ENCODE measurements at regions not wholly inside any gene's neighbourhood (a gene's known extent, or its start where the extent isn't known, plus 50 kb on each side); places are given as distances from the start of the nearest gene placed in this dataset.

- Histone ChIP-seq H3K27ac (ENCODE audit: low read depth in 2 of 2, low read length in 1 of 2) (no peak overlapping the region), H3K9me3 (ENCODE audit: control insufficient read depth in 2 of 2, insufficient read depth in 1 of 2, low read depth in 1 of 2, low read length in 1 of 2) (no peaks in the 10 kb centered on the region), H3K36me3 (ENCODE audit: control insufficient read depth in 2 of 2, insufficient read depth in 2 of 2, low read length in 1 of 2) (no peaks in the 10 kb centered on the region), H3K4me1 (ENCODE audit: control insufficient read depth in 2 of 2, insufficient read depth in 2 of 2, low read length in 1 of 2) (no peaks in the 10 kb centered on the region), H3K27me3 (ENCODE audit: control insufficient read depth in 1 of 2, insufficient read depth in 2 of 2, low read length in 2 of 2) (no peaks in the 10 kb centered on the region), H3K4me3 (ENCODE audit: low read depth in 1 of 2, low read length in 2 of 2) (no peak overlapping the region)
- WGBS, 2 donors, result 82 to 95% methylated on average over 2 of the region's 2 CpGs
These were observed 342.5 kb upstream of the FSTL5 start for GRCh38 chr4:162506253-162506652.

DNA sequence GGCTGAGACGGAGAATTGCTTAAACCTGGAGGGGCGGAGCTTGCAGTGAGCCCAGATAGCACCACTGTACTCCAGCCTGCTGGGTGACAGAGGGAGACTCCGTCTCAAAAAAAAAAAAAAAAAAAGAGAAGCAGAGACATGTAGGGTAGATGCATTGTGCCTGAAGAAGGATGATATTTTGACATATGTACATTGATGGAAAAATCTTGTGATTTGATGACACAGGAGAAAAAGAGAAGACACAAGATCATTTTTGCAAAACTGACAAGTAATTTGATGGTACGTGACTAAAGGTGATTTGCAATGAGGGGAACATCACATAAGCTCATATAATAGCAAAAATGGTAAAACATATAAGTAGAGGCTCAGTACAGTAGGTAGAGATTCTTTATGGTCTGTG is 340.1 kb upstream of the FSTL5 start:
- Histone ChIP-seq H3K4me1 (ENCODE audit: control insufficient read depth in 2 of 2, insufficient read depth in 2 of 2, low read length in 1 of 2) (no peaks in the 10 kb centered on the region), H3K27me3 (ENCODE audit: control insufficient read depth in 1 of 2, insufficient read depth in 2 of 2, low read length in 2 of 2) (no peaks in the 10 kb centered on the region), H3K36me3 (ENCODE audit: control insufficient read depth in 2 of 2, insufficient read depth in 2 of 2, low read length in 1 of 2) (no peaks in the 10 kb centered on the region), H3K9me3 (ENCODE audit: control insufficient read depth in 2 of 2, insufficient read depth in 1 of 2, low read depth in 1 of 2, low read length in 1 of 2) (no peaks in the 10 kb centered on the region), H3K4me3 (ENCODE audit: low read depth in 1 of 2, low read length in 2 of 2) (no peak overlapping the region), H3K27ac (ENCODE audit: low read depth in 2 of 2, low read length in 1 of 2) (no peak overlapping the region)
- 78 to 86% methylated on average over 4 of the region's 4 CpGs for WGBS, 2 donors

- H3K36me3 ChIP-seq (ENCODE audit: control insufficient read depth in 2 of 2, insufficient read depth in 2 of 2, low read length in 1 of 2), result no peaks in the 10 kb centered on the region
- H3K27ac ChIP-seq (ENCODE audit: low read depth in 2 of 2, low read length in 1 of 2), result no peak overlapping the region
- H3K4me3 ChIP-seq (ENCODE audit: low read depth in 1 of 2, low read length in 2 of 2), result no peak overlapping the region
- H3K9me3 ChIP-seq (ENCODE audit: control insufficient read depth in 2 of 2, insufficient read depth in 1 of 2, low read depth in 1 of 2, low read length in 1 of 2), result no peaks in the 10 kb centered on the region
- H3K4me1 ChIP-seq (ENCODE audit: control insufficient read depth in 2 of 2, insufficient read depth in 2 of 2, low read length in 1 of 2), result no peaks in the 10 kb centered on the region
- H3K27me3 ChIP-seq (ENCODE audit: control insufficient read depth in 1 of 2, insufficient read depth in 2 of 2, low read length in 2 of 2), result no peaks in the 10 kb centered on the region
These were observed 338.3 kb upstream of the FSTL5 start for GRCh38 chr4:162502109-162502508.

DNA sequence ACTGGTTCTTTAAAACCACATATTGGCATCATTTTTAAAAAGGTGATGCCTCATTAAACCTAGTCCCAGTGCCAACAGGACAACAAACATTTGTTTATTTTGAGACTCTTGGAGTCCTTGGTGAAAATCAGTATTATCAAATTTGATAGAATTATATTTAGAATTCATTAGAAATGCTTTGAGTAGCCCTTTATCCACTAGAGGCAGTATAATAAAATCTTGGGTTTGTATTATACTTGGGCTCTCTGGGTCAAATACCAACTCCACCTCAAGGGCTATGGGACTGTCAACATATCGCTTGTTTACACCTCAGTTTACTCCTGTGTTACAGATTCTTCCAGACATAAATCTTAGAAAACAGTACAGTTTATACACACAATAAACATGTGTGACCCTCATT is 335.7 kb upstream of the FSTL5 start:
- H3K36me3 ChIP-seq (ENCODE audit: control insufficient read depth in 2 of 2, insufficient read depth in 2 of 2, low read length in 1 of 2), result no peaks in the 10 kb centered on the region
- H3K4me1 ChIP-seq (ENCODE audit: control insufficient read depth in 2 of 2, insufficient read depth in 2 of 2, low read length in 1 of 2), result no peaks in the 10 kb centered on the region
- no peaks in the 10 kb centered on the region for H3K27me3 ChIP-seq (ENCODE audit: control insufficient read depth in 1 of 2, insufficient read depth in 2 of 2, low read length in 2 of 2)
- H3K4me3 ChIP-seq (ENCODE audit: low read depth in 1 of 2, low read length in 2 of 2), result no peak overlapping the region
- no peaks in the 10 kb centered on the region for H3K9me3 ChIP-seq (ENCODE audit: control insufficient read depth in 2 of 2, insufficient read depth in 1 of 2, low read depth in 1 of 2, low read length in 1 of 2)
- no peak overlapping the region for H3K27ac ChIP-seq (ENCODE audit: low read depth in 2 of 2, low read length in 1 of 2)
- 63 to 90% methylated on average over 1 of the region's 1 CpG for WGBS, 2 donors

- no peaks in the 10 kb centered on the region for H3K9me3 ChIP-seq (ENCODE audit: control insufficient read depth in 2 of 2, insufficient read depth in 1 of 2, low read depth in 1 of 2, low read length in 1 of 2)
- no peaks in the 10 kb centered on the region for H3K27me3 ChIP-seq (ENCODE audit: control insufficient read depth in 1 of 2, insufficient read depth in 2 of 2, low read length in 2 of 2)
- WGBS, 2 donors, result 41 to 57% methylated on average over 2 of the region's 2 CpGs
- H3K27ac ChIP-seq (ENCODE audit: low read depth in 2 of 2, low read length in 1 of 2), result no peak overlapping the region
- H3K36me3 ChIP-seq (ENCODE audit: control insufficient read depth in 2 of 2, insufficient read depth in 2 of 2, low read length in 1 of 2), result no peaks in the 10 kb centered on the region
- no peak overlapping the region for H3K4me3 ChIP-seq (ENCODE audit: low read depth in 1 of 2, low read length in 2 of 2)
- no peaks in the 10 kb centered on the region for H3K4me1 ChIP-seq (ENCODE audit: control insufficient read depth in 2 of 2, insufficient read depth in 2 of 2, low read length in 1 of 2)
These were observed 334.4 kb upstream of the FSTL5 start for GRCh38 chr4:162498168-162498567.

DNA sequence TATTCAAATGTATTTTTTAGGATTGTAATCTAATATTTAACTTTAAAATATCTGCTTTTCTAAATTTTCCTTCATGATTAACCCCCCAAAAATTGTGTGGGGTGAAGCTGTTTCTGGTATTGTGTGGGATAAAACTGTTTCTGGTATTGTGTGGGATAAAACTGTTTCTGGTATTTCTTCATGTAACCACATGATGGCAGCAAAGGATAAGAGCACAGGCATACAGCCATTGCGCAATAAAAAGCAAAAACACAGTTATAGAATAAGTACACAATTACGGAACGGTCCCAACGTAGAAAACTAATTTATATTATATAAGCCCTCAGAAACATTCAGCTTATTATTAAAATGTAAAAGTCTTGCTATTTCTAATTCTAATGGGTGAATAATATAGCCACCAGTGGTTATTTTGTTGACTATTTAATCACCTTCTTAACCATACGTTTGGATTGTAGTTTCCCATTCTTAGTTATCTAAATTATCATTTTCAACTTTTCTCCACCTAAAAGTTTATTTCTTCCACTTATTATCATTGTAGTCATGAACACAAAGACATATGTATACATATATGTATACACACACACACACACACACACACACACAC is 333.9 kb upstream of the FSTL5 start:
- H3K27me3 ChIP-seq (ENCODE audit: control insufficient read depth in 1 of 2, insufficient read depth in 2 of 2, low read length in 2 of 2), result no peaks in the 10 kb centered on the region
- no peaks in the 10 kb centered on the region for H3K9me3 ChIP-seq (ENCODE audit: control insufficient read depth in 2 of 2, insufficient read depth in 1 of 2, low read depth in 1 of 2, low read length in 1 of 2)
- no peaks in the 10 kb centered on the region for H3K4me1 ChIP-seq (ENCODE audit: control insufficient read depth in 2 of 2, insufficient read depth in 2 of 2, low read length in 1 of 2)
- H3K27ac ChIP-seq (ENCODE audit: low read depth in 2 of 2, low read length in 1 of 2), result no peak overlapping the region
- H3K4me3 ChIP-seq (ENCODE audit: low read depth in 1 of 2, low read length in 2 of 2), result no peak overlapping the region
- 2 to 5% methylated on average over 5 of the region's 5 CpGs for WGBS, 2 donors
- H3K36me3 ChIP-seq (ENCODE audit: control insufficient read depth in 2 of 2, insufficient read depth in 2 of 2, low read length in 1 of 2), result no peaks in the 10 kb centered on the region

GRCh38 chr4:162494935-162495334 is 331.1 kb upstream of the FSTL5 start:
- Histone ChIP-seq H3K4me3 (ENCODE audit: low read depth in 1 of 2, low read length in 2 of 2) (no peak overlapping the region), H3K36me3 (ENCODE audit: control insufficient read depth in 2 of 2, insufficient read depth in 2 of 2, low read length in 1 of 2) (no peaks in the 10 kb centered on the region), H3K27me3 (ENCODE audit: control insufficient read depth in 1 of 2, insufficient read depth in 2 of 2, low read length in 2 of 2) (no peaks in the 10 kb centered on the region), H3K9me3 (ENCODE audit: control insufficient read depth in 2 of 2, insufficient read depth in 1 of 2, low read depth in 1 of 2, low read length in 1 of 2) (peaks cover 0 to 6% of the 10 kb centered on the region in 2 donors), H3K4me1 (ENCODE audit: control insufficient read depth in 2 of 2, insufficient read depth in 2 of 2, low read length in 1 of 2) (no peaks in the 10 kb centered on the region), H3K27ac (ENCODE audit: low read depth in 2 of 2, low read length in 1 of 2) (no peak overlapping the region)
- 64 to 65% methylated on average over 2 of the region's 2 CpGs for WGBS, 2 donors

DNA sequence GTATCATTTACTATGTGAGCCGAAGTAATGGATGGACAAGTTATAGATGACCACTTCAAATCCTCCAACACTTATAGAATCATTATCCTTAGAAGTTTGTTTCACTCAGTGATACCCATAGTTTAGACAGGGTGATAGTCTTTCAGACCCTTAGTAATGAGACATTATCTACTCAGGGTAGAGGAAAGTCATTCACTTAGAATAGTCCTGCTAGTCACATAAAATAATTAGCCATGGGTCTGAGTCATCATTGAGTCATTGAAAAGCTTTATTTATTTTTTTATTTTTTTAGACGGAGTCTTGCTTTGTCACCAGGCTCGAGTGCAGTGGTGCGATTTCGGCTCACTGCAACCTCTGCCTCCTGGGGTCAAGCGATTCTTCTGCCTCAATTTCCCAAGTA is 321.7 kb upstream of the FSTL5 start:
- Histone ChIP-seq H3K36me3 (ENCODE audit: control insufficient read depth in 2 of 2, insufficient read depth in 2 of 2, low read length in 1 of 2) (no peaks in the 10 kb centered on the region), H3K27ac (ENCODE audit: low read depth in 2 of 2, low read length in 1 of 2) (no peak overlapping the region), H3K4me1 (ENCODE audit: control insufficient read depth in 2 of 2, insufficient read depth in 2 of 2, low read length in 1 of 2) (no peaks in the 10 kb centered on the region), H3K9me3 (ENCODE audit: control insufficient read depth in 2 of 2, insufficient read depth in 1 of 2, low read depth in 1 of 2, low read length in 1 of 2) (peaks cover 0 to 5% of the 10 kb centered on the region in 2 donors), H3K4me3 (ENCODE audit: low read depth in 1 of 2, low read length in 2 of 2) (no peak overlapping the region), H3K27me3 (ENCODE audit: control insufficient read depth in 1 of 2, insufficient read depth in 2 of 2, low read length in 2 of 2) (no peaks in the 10 kb centered on the region)
- 78% methylated on average over 6 of the region's 6 CpGs for WGBS, 2 donors

DNA sequence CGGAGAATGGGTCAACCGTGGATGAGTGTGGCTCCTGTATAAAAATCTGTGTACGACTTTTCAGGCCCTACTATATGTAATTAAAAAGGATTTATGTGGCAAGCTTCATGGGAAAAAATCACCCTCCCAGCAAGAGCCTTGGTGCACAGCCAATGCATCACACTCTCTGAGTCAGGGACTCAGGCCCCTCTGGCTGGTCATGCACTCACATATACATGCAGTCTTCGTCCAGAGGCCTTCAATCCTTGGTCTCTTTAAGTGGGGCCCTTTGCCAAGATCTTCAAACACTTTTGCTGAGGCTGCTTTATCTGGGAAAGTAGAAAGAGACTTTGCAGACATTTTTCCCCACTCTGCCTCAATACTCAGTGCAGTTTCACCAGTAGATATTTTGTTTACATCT is 311.4 kb upstream of the FSTL5 start:
- WGBS, 2 donors, result 55 to 67% methylated on average over 4 of the region's 4 CpGs
- Histone ChIP-seq H3K9me3 (ENCODE audit: control insufficient read depth in 2 of 2, insufficient read depth in 1 of 2, low read depth in 1 of 2, low read length in 1 of 2) (no peaks in the 10 kb centered on the region), H3K36me3 (ENCODE audit: control insufficient read depth in 2 of 2, insufficient read depth in 2 of 2, low read length in 1 of 2) (no peaks in the 10 kb centered on the region), H3K4me3 (ENCODE audit: low read depth in 1 of 2, low read length in 2 of 2) (no peak overlapping the region), H3K4me1 (ENCODE audit: control insufficient read depth in 2 of 2, insufficient read depth in 2 of 2, low read length in 1 of 2) (no peaks in the 10 kb centered on the region), H3K27ac (ENCODE audit: low read depth in 2 of 2, low read length in 1 of 2) (no peak overlapping the region), H3K27me3 (ENCODE audit: control insufficient read depth in 1 of 2, insufficient read depth in 2 of 2, low read length in 2 of 2) (no peaks in the 10 kb centered on the region)

DNA sequence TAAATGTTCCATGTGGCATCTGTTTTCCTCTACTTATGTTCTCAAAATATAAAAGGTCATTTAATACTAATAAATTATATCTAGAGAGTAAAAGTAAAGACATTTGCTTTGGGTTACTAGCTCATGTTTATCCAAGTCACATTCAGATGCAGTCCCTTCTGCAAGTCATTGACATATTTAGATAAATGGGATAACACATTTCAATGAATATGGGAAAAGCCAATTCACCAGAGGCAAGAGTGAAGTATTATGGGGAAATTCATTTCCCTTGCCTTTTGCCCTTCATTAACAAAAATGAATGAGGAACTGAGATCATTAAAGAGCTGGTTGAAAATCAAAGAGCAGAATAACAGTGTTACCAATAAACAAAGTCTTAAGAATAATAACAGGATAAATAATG is 306.2 kb upstream of the FSTL5 start:
- H3K36me3 ChIP-seq (ENCODE audit: control insufficient read depth in 2 of 2, insufficient read depth in 2 of 2, low read length in 1 of 2), result no peaks in the 10 kb centered on the region
- no peaks in the 10 kb centered on the region for H3K4me1 ChIP-seq (ENCODE audit: control insufficient read depth in 2 of 2, insufficient read depth in 2 of 2, low read length in 1 of 2)
- no peak overlapping the region for H3K27ac ChIP-seq (ENCODE audit: low read depth in 2 of 2, low read length in 1 of 2)
- no peaks in the 10 kb centered on the region for H3K9me3 ChIP-seq (ENCODE audit: control insufficient read depth in 2 of 2, insufficient read depth in 1 of 2, low read depth in 1 of 2, low read length in 1 of 2)
- no peaks in the 10 kb centered on the region for H3K27me3 ChIP-seq (ENCODE audit: control insufficient read depth in 1 of 2, insufficient read depth in 2 of 2, low read length in 2 of 2)
- no peak overlapping the region for H3K4me3 ChIP-seq (ENCODE audit: low read depth in 1 of 2, low read length in 2 of 2)

Data from esophagus (tissue), 2 donors.